Endothelial cell of umbilical vein (primary cell): ENCODE measurements at regions not wholly inside any gene's neighbourhood (a gene's known extent, or its start where the extent isn't known, plus 50 kb on each side); places are given as distances from the start of the nearest gene placed in this dataset.

ENCODE experiments used
- CTCF ChIP-seq, 2 donors: IDR thresholded peaks; 1 replicate in 1 of 2; 2 replicates in 1 of 2; pipeline ENCODE4 v1.5.1; 2011; ENCODE audit warnings: low read length in 2 of 2, mild to moderate bottlenecking in 2 of 2, moderate library complexity in 2 of 2, control low read depth in 1 of 2, inconsistent platforms in 1 of 2, low read depth in 1 of 2; ENCODE audit not compliant: insufficient read depth in 1 of 2; ENCODE audit errors: extremely low read depth in 1 of 2
- EZH2 ChIP-seq: IDR thresholded peaks from 2 replicates; pipeline ENCODE4 v1.6.1; 2012; ENCODE audit warnings: borderline replicate concordance, low read depth, mild to moderate bottlenecking, moderate library complexity, low read length, inconsistent platforms; ENCODE audit not compliant: severe bottlenecking
- FOS ChIP-seq: IDR thresholded peaks from 2 replicates; pipeline ENCODE4 v1.6.1; 2011; ENCODE audit warnings: mild to moderate bottlenecking, low read length, moderate library complexity, borderline replicate concordance; ENCODE audit not compliant: insufficient read depth
- GATA2 ChIP-seq: IDR thresholded peaks from 2 replicates; pipeline ENCODE4 v1.7.0; 2011; ENCODE audit warnings: low read depth, mild to moderate bottlenecking, moderate library complexity, mixed read lengths, low read length; ENCODE audit not compliant: insufficient read length, insufficient read depth
- JUN ChIP-seq: IDR thresholded peaks from 2 replicates; pipeline ENCODE4 v1.6.1; 2011; ENCODE audit warnings: borderline replicate concordance, low read depth; ENCODE audit not compliant: insufficient read length, insufficient read depth
- MAX ChIP-seq: IDR thresholded peaks from 2 replicates; pipeline ENCODE4 v1.6.1; 2011; ENCODE audit not compliant: insufficient read depth, insufficient read length
- MYC ChIP-seq: IDR thresholded peaks from one replicate; pipeline ENCODE4 v1.6.1; 2011; ENCODE audit warnings: mild to moderate bottlenecking, low read depth, low read length
- POLR2A ChIP-seq: IDR thresholded peaks from 2 replicates; pipeline ENCODE4 v1.6.1; 2012; ENCODE audit warnings: low read depth, mild to moderate bottlenecking, control low read depth, low read length
- POLR2AphosphoS5 ChIP-seq: IDR thresholded peaks from 2 replicates; pipeline ENCODE4 v1.6.1; 2012; ENCODE audit warnings: low read depth, mild to moderate bottlenecking, control low read depth, low read length, moderate library complexity; ENCODE audit not compliant: insufficient read depth

- TF ChIP-seq CTCF (IDR thresholded peaks at IDR 0.05; ENCODE audit: extremely low read depth in 1 of 2, insufficient read depth in 1 of 2, low read depth in 1 of 2, low read length in 2 of 2) (no peak), POLR2A (no peak), MAX (no peak), EZH2 (no peak), JUN (no peak), POLR2AphosphoS5 (no peak), GATA2 (no peak), MYC (no peak), FOS (no peak)
Observed at GRCh38 chr11:116577956-116578355, 194.8 kb downstream of the BUD13 start.
